WTC11 (cell line): ENCODE measurements at regions not wholly inside any gene's neighbourhood (a gene's known extent, or its start where the extent isn't known, plus 50 kb on each side); places are given as distances from the start of the nearest gene placed in this dataset.
A peak's percentile ranks its signal among the peaks of the same experiment; 100 is the strongest.

Source experiments
- ATAC-seq: fragments of 200-7000 bp; cut with Tn5 transposase; 2 replicates; pipeline ENCODE4 v1.10.0; 2021; ENCODE audit warnings: mild to moderate bottlenecking, moderate library complexity
- CTCF ChIA-PET: fragments of 300-600 bp; sonication (Branson Sonifier 250); formaldehyde crosslinking; loops from one replicate; lab custom pipeline; 2021; ENCODE audit warnings: antibody characterized with exemption; lab: Charles Lee
- POLR2A ChIA-PET: fragments of 350-600 bp; sonication (Branson Sonifier 250); formaldehyde crosslinking; loops from one replicate; lab custom pipeline; 2021; ENCODE audit warnings: antibody characterized with exemption; lab: Charles Lee
- DNase-seq: peaks from one replicate; pipeline ENCODE4 v3.0.0; 2021; ENCODE audit warnings: low spot score
- H3K27ac Mint-ChIP-seq: 2 replicates; pipeline ENCODE4 v1.8.0; 2021; ENCODE audit warnings: mixed read lengths
- H3K27me3 Mint-ChIP-seq: 2 replicates; pipeline ENCODE4 v1.8.0; 2021; ENCODE audit warnings: low read depth, mild to moderate bottlenecking, moderate library complexity, mixed read lengths
- H3K36me3 Mint-ChIP-seq: 2 replicates; pipeline ENCODE4 v1.8.0; 2021; ENCODE audit warnings: mixed read lengths
- H3K4me1 Mint-ChIP-seq: 2 replicates; pipeline ENCODE4 v1.8.0; 2022; ENCODE audit warnings: mixed read lengths
- H3K4me3 Mint-ChIP-seq: 2 replicates; pipeline ENCODE4 v1.8.0; 2021; ENCODE audit warnings: mild to moderate bottlenecking, moderate library complexity, mixed read lengths
- H3K9me3 Mint-ChIP-seq: 2 replicates; pipeline ENCODE4 v1.8.0; 2021; ENCODE audit warnings: mixed read lengths
- ARID4B ChIP-seq: sonication (generic); formaldehyde crosslinking; IDR thresholded peaks from 2 replicates; pipeline ENCODE4 v1.8.0; 2023; ENCODE audit warnings: missing genetic modification reagents, mild to moderate bottlenecking, borderline replicate concordance
- ATF2 ChIP-seq: sonication (generic); formaldehyde crosslinking; IDR thresholded peaks from 2 replicates; pipeline ENCODE4 v1.8.1; 2022; ENCODE audit warnings: low read depth, missing genetic modification reagents, borderline replicate concordance
- CBFB ChIP-seq: sonication (generic); formaldehyde crosslinking; IDR thresholded peaks from 2 replicates; pipeline ENCODE4 v1.8.1; 2022; ENCODE audit warnings: mild to moderate bottlenecking, low read depth, missing genetic modification reagents
- CREB1 ChIP-seq: sonication (generic); formaldehyde crosslinking; IDR thresholded peaks from 2 replicates; pipeline ENCODE4 v1.8.0; 2023; ENCODE audit warnings: mild to moderate bottlenecking, missing genetic modification reagents
- ELF4 ChIP-seq: sonication (generic); formaldehyde crosslinking; IDR thresholded peaks from 2 replicates; pipeline ENCODE4 v1.8.1; 2022; ENCODE audit warnings: low read depth, mild to moderate bottlenecking, moderate library complexity, missing genetic modification reagents
- EMX1 ChIP-seq: fragments of 250-450 bp; sonication (Bioruptor Pico); IDR thresholded peaks from 2 replicates; pipeline ENCODE4 v1.8.0; 2021; ENCODE audit warnings: mild to moderate bottlenecking
- ETV6 ChIP-seq: sonication (generic); formaldehyde crosslinking; IDR thresholded peaks from 2 replicates; pipeline ENCODE4 v1.8.1; 2022; ENCODE audit warnings: mild to moderate bottlenecking, missing genetic modification reagents
- KAT7 ChIP-seq: sonication (generic); formaldehyde crosslinking; IDR thresholded peaks from 2 replicates; pipeline ENCODE4 v1.8.1; 2023; ENCODE audit warnings: missing genetic modification reagents, mild to moderate bottlenecking, borderline replicate concordance
- MYBL2 ChIP-seq: sonication (generic); formaldehyde crosslinking; IDR thresholded peaks from 2 replicates; pipeline ENCODE4 v1.8.1; 2023; ENCODE audit warnings: mild to moderate bottlenecking, moderate library complexity, missing genetic modification reagents
- SP1 ChIP-seq: sonication (generic); formaldehyde crosslinking; conservative IDR thresholded peaks from 2 replicates; pipeline ENCODE4 v1.8.1; 2022; ENCODE audit warnings: missing genetic modification reagents
- ZNF281 ChIP-seq: sonication (generic); formaldehyde crosslinking; IDR thresholded peaks from 2 replicates; pipeline ENCODE4 v1.8.0; 2023; ENCODE audit warnings: mild to moderate bottlenecking, missing genetic modification reagents
- TF ChIP-seq, protein P1 (sequence below): sonication (generic); formaldehyde crosslinking; conservative IDR thresholded peaks from 2 replicates; pipeline ENCODE4 v1.8.1; 2022; ENCODE audit warnings: mild to moderate bottlenecking, missing genetic modification reagents
- TF ChIP-seq, protein P2 (sequence below): sonication (generic); formaldehyde crosslinking; IDR thresholded peaks from 2 replicates; pipeline ENCODE4 v1.8.1; 2023; ENCODE audit warnings: mild to moderate bottlenecking, moderate library complexity, missing genetic modification reagents
- TF ChIP-seq, protein P3 (sequence below): fragments of 250-450 bp; sonication (Bioruptor Pico); conservative IDR thresholded peaks from 2 replicates; pipeline ENCODE4 v1.9.0; 2021; ENCODE audit warnings: mild to moderate bottlenecking
- TF ChIP-seq, protein P4 (sequence below): sonication (generic); formaldehyde crosslinking; IDR thresholded peaks from 2 replicates; pipeline ENCODE4 v1.8.1; 2022; ENCODE audit warnings: mild to moderate bottlenecking, moderate library complexity, missing genetic modification reagents
- TF ChIP-seq, protein P5 (sequence below): sonication (generic); formaldehyde crosslinking; IDR thresholded peaks from 2 replicates; pipeline ENCODE4 v1.8.1; 2023; ENCODE audit warnings: mild to moderate bottlenecking, missing genetic modification reagents, moderate library complexity

DNA sequence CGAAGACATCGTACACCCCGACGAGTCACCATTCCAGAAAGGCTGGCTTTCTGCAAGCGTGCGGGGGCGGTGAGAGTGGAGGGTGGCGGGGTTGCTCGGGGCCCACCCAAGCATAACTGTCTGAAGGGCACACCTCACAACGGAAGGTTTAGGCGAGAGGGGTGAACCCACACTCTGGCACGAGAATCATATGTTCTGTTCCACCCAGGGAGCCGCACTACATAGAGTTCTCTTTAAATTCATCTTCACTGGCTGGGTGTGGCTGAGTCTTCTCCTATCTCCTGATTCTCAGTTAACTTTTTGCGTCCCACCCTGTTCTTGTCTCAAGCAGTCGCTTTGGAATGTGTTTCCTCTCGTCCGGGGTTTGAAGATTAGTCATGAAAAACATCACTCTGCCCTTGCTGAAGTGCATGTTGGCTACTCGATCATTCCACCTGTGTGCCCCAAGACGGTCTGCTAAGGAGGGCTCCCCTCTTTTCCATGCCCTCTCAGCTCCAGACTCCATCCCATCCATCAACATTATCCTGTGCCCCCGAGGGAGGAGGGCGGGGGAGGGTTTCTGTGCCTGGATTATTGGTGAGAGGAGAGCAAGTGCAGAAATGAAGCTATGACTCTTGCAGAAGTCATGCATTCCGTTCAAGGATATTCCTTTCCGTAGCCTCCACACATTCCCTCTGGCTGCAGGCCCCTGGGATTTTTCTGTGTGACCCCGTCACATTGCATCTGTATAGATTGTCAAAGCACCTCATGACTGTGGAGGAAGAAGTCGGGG lies 53.5 kb upstream of the CD34 start (continued):
- TF ChIP-seq ARID4B = no peak

- DNase-seq (peak; percentile 87), ATAC-seq (peak; percentile 69)
- H3K27ac Mint-ChIP-seq = no peak overlapping the region
- ChIA-PET CTCF (interaction anchor here (0.6 to 4.5 kb wide), 79 partner anchors 9 to 1028 kb away, joined by 3 to 198 read pairs (median 4); partner anchors contain the start of gene CD34), POLR2A (interaction anchor here (0.7 to 1.3 kb wide), 5 partner anchors 39 to 141 kb away, joined by 3 to 6 read pairs (median 3); no protein-coding TSS in a partner anchor)
- H3K4me3 Mint-ChIP-seq = peak overlapping the region; percentile 81
- no peaks in the 10 kb centered on the region for H3K9me3 Mint-ChIP-seq
- H3K4me1 Mint-ChIP-seq = peaks cover 14% of the 10 kb centered on the region
- H3K27me3 Mint-ChIP-seq = peaks cover 60% of the 10 kb centered on the region
- H3K36me3 Mint-ChIP-seq = no peaks in the 10 kb centered on the region
- TF ChIP-seq, protein P1, sequence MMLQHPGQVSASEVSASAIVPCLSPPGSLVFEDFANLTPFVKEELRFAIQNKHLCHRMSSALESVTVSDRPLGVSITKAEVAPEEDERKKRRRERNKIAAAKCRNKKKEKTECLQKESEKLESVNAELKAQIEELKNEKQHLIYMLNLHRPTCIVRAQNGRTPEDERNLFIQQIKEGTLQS (CRISPR knock-in tag) = no peak
- TF ChIP-seq, protein P2, sequence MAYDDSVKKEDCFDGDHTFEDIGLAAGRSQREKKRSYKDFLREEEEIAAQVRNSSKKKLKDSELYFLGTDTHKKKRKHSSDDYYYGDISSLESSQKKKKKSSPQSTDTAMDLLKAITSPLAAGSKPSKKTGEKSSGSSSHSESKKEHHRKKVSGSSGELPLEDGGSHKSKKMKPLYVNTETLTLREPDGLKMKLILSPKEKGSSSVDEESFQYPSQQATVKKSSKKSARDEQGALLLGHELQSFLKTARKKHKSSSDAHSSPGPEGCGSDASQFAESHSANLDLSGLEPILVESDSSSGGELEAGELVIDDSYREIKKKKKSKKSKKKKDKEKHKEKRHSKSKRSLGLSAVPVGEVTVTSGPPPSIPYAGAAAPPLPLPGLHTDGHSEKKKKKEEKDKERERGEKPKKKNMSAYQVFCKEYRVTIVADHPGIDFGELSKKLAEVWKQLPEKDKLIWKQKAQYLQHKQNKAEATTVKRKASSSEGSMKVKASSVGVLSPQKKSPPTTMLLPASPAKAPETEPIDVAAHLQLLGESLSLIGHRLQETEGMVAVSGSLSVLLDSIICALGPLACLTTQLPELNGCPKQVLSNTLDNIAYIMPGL (CRISPR knock-in tag) = peak; percentile 97
- TF ChIP-seq CBFB (CRISPR knock-in tag) (no peak), ATF2 (CRISPR knock-in tag) (no peak), SP1 (CRISPR knock-in tag) (peak; percentile 49; the same call in 1 of the 2 replicates), ETV6 (CRISPR knock-in tag) (peak; percentile 54), ZNF281 (CRISPR knock-in tag) (0 out of 2 replicates have a peak, but pooled peaks have one; percentile 16), KAT7 (0 out of 2 replicates have a peak, but pooled peaks have one; percentile 11), ELF4 (CRISPR knock-in tag) (peak; percentile 86; the same call in 1 of the 2 replicates), CREB1 (0 out of 2 replicates have a peak, but pooled peaks have one; percentile 51), EMX1 (CRISPR knock-in tag) (peak; percentile 66; the same call in 1 of the 2 replicates), MYBL2 (CRISPR knock-in tag) (no peak)
- TF ChIP-seq, protein P3, sequence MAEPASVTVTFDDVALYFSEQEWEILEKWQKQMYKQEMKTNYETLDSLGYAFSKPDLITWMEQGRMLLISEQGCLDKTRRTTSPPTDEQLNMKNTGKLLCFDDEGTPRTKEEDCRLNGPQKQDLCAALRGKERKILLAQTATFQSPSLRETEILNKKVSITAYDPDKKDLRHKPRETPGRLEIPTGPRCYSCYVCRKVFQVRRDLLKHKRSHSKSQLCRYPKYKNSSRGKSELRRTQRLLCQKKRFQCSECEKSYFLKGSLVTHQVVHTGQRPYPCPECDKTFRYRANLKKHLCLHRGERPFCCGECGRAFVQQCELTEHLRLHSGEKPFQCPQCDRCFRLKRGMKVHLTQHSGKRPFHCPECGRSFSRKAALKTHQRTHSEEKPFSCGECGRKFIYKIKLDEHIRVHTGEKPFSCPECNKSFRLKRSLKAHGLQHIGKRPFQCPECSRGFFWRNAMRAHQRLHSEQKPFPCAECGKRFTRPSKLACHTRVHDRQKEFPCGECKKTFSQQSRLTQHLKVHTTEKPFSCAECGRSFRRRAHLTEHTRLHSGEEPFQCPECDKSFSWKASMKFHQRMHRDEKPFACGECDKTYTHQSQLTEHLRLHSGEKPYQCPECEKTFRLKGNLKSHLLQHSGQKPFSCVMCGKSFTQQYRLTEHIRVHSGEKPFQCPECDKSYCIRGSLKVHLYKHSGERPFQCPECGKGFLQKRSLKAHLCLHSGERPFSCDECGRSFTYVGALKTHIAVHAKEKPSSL (CRISPR knock-in tag) = no peak
- TF ChIP-seq, protein P4, sequence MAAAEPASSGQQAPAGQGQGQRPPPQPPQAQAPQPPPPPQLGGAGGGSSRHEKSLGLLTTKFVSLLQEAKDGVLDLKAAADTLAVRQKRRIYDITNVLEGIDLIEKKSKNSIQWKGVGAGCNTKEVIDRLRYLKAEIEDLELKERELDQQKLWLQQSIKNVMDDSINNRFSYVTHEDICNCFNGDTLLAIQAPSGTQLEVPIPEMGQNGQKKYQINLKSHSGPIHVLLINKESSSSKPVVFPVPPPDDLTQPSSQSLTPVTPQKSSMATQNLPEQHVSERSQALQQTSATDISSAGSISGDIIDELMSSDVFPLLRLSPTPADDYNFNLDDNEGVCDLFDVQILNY (CRISPR knock-in tag) = peak; percentile 85
- TF ChIP-seq, protein P5, sequence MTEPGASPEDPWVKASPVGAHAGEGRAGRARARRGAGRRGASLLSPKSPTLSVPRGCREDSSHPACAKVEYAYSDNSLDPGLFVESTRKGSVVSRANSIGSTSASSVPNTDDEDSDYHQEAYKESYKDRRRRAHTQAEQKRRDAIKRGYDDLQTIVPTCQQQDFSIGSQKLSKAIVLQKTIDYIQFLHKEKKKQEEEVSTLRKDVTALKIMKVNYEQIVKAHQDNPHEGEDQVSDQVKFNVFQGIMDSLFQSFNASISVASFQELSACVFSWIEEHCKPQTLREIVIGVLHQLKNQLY (CRISPR knock-in tag) = peak; percentile 86; the same call in 1 of the 2 replicates
Observed at GRCh38 chr1:207963427-207964194, 52.7 kb upstream of the CD34 start.
